K562 (cell line): ENCODE measurements at regions not wholly inside any gene's neighbourhood (a gene's known extent, or its start where the extent isn't known, plus 50 kb on each side); places are given as distances from the start of the nearest gene placed in this dataset.

Experiments used
- ATAC-seq: fragments of 200-7000 bp; cut with Tn5 transposase; 3 replicates; pipeline ENCODE4 v1.9.1; 2020; ENCODE audit warnings: moderate library complexity
- BruUV-seq: library from RNA; stranded (reverse); fragments of 400-500 nt; replicated peaks from 2 replicates; lab custom pipeline; 2021; lab: Mats Ljungman, UMichigan
- CTCF ChIA-PET: fragments of 300-600 bp; formaldehyde crosslinking; extraction: SDS; loops from one replicate; lab custom pipeline; 2021; ENCODE audit warnings: low intra/inter-chr PET ratio; lab: Yijun Ruan, JAX
- POLR2A ChIA-PET: fragments of 300-600, 350-650 bp; sonication (Branson Sonifier 250); formaldehyde crosslinking; extraction: SDS; loops from one replicate; lab custom pipeline; 2021; ENCODE audit warnings: antibody characterized with exemption, inconsistent platforms; lab: Yijun Ruan, JAX
- DNase-seq, 4 experiments: peaks; one replicate each; pipeline versions ENCODE4 v3.0.0 to v3.0.0-alpha.2; 2011 to 2018; ENCODE audit warnings: low spot score in 3 of 4, mixed read lengths in 3 of 4; ENCODE audit errors: extremely low read depth in 1 of 4
- FAIRE-seq: peaks from 2 replicates; lab custom pipeline; 2011; peaks lifted over from hg19 to GRCh38; lab: Jason Lieb, UNC
- H2AFZ ChIP-seq: 2 replicates; pipeline ENCODE4 v1.6.0; 2011; ENCODE audit warnings: low read depth, low read length, control low read depth, inconsistent platforms
- H3K27ac ChIP-seq: fragments of 200-600 bp; 3 replicates; pipeline ENCODE4 v1.8.0; 2011; ENCODE audit warnings: low read depth, mild to moderate bottlenecking, control low read depth, inconsistent platforms, low read length, moderate library complexity, mixed read lengths; ENCODE audit errors: extremely low read depth
- H3K27me3 ChIP-seq, 2 experiments: fragments of 300-600 bp in 1 of 2; 2 replicates in 1 of 2; 3 replicates in 1 of 2; pipeline versions ENCODE4 v1.6.0 to v1.8.0; 2011; ENCODE audit warnings: inconsistent platforms in 2 of 2, low read length in 2 of 2, mild to moderate bottlenecking in 1 of 2, mixed read lengths in 1 of 2, moderate library complexity in 1 of 2; ENCODE audit not compliant: control insufficient read depth in 2 of 2, insufficient read depth in 2 of 2
- H3K36me3 ChIP-seq: fragments of 300-600 bp; 3 replicates; pipeline ENCODE4 v1.8.0; 2011; ENCODE audit warnings: mild to moderate bottlenecking, low read length, inconsistent platforms; ENCODE audit not compliant: control insufficient read depth, insufficient read depth
- H3K4me1 ChIP-seq, 2 experiments: fragments of 200-600 bp in 1 of 2; replicated peaks in 1 of 2; 2 replicates in 1 of 2; 3 replicates in 1 of 2; pipeline versions ENCODE4 v1.5.1 to v1.8.0; 2011; ENCODE audit warnings: inconsistent platforms in 2 of 2, low read length in 2 of 2, mild to moderate bottlenecking in 1 of 2, mixed read lengths in 1 of 2, moderate library complexity in 1 of 2; ENCODE audit not compliant: control insufficient read depth in 2 of 2, insufficient read depth in 2 of 2
- H3K4me2 ChIP-seq: 2 replicates; pipeline ENCODE4 v1.6.1; 2011; ENCODE audit warnings: low read length, control low read depth, inconsistent platforms, mixed read lengths; ENCODE audit not compliant: insufficient read depth
- H3K4me3 ChIP-seq: fragments of 200-600 bp; sonication (generic), shearing (Covaris generic); 2 replicates; pipeline ENCODE4 v1.5.1; 2016; ENCODE audit warnings: control low read depth, inconsistent platforms
- H3K79me2 ChIP-seq: fragments of 200-600 bp; 3 replicates; pipeline ENCODE4 v1.8.0; 2011; ENCODE audit warnings: low read length, inconsistent platforms; ENCODE audit not compliant: control insufficient read depth, insufficient read depth
- H3K9ac ChIP-seq, 2 experiments: 2 replicates each; pipeline versions ENCODE4 v1.6.0 to v1.6.1; 2011; ENCODE audit warnings: low read depth in 2 of 2, low read length in 2 of 2, control low read depth in 1 of 2, inconsistent platforms in 1 of 2, mild to moderate bottlenecking in 1 of 2, mixed read lengths in 1 of 2; ENCODE audit not compliant: insufficient read depth in 1 of 2
- H3K9me1 ChIP-seq: one replicate; pipeline ENCODE4 v1.6.0; 2011; ENCODE audit warnings: inconsistent platforms, mild to moderate bottlenecking, low read length, moderate library complexity; ENCODE audit not compliant: control insufficient read depth, insufficient read depth
- H3K9me3 ChIP-seq: replicated peaks from 2 replicates; pipeline ENCODE4 v1.5.1; 2011; ENCODE audit warnings: low read depth, low read length, inconsistent platforms; ENCODE audit not compliant: control insufficient read depth, insufficient read depth
- H4K20me1 ChIP-seq: replicated peaks from 2 replicates; pipeline ENCODE4 v1.6.1; 2011; ENCODE audit warnings: low read length, inconsistent platforms, mixed read lengths; ENCODE audit not compliant: control insufficient read depth, insufficient read depth
- AFF4 ChIP-seq: sonication (generic); formaldehyde crosslinking; IDR thresholded peaks from 2 replicates; pipeline ENCODE4 v1.8.0; 2023; ENCODE audit warnings: mild to moderate bottlenecking, missing genetic modification reagents
- ARID3A ChIP-seq: IDR thresholded peaks from 2 replicates; pipeline ENCODE4 v1.6.1; 2012; ENCODE audit warnings: low read depth, low read length, improper control_type of control experiment, borderline replicate concordance
- E2F1 ChIP-seq: sonication (generic); formaldehyde crosslinking; IDR thresholded peaks from 2 replicates; pipeline ENCODE4 v1.8.1; 2023; ENCODE audit warnings: mild to moderate bottlenecking, missing genetic modification reagents, moderate library complexity
- ESRRA ChIP-seq: fragments of 450-650 bp; IDR thresholded peaks from 2 replicates; pipeline ENCODE4 v1.6.1; 2014; ENCODE audit warnings: low read depth, mild to moderate bottlenecking, moderate library complexity, borderline replicate concordance
- HNRNPLL ChIP-seq: fragments of 200-400 bp; formaldehyde crosslinking; IDR thresholded peaks from 2 replicates; pipeline ENCODE4 v1.6.1; 2017; ENCODE audit warnings: low read length, low read depth, mild to moderate bottlenecking; ENCODE audit not compliant: poor library complexity, severe bottlenecking
- MBD1 ChIP-seq: fragments of 250-450 bp; sonication (Bioruptor Pico); IDR thresholded peaks from 2 replicates; pipeline ENCODE4 v1.8.0; 2022; ENCODE audit warnings: inconsistent platforms
- NCOA4 ChIP-seq: fragments of 450-650 bp; IDR thresholded peaks from 2 replicates; pipeline ENCODE4 v1.6.1; 2018; ENCODE audit warnings: mild to moderate bottlenecking; ENCODE audit not compliant: partially characterized antibody
- NFE2 ChIP-seq: IDR thresholded peaks from 2 replicates; pipeline ENCODE4 v1.6.1; 2014; ENCODE audit warnings: antibody characterized with exemption, low read depth
- RBM25 ChIP-seq: fragments of 200-400 bp; formaldehyde crosslinking; IDR thresholded peaks from 2 replicates; pipeline ENCODE4 v1.6.1; 2018; ENCODE audit warnings: low read length, low read depth, moderate library complexity; ENCODE audit not compliant: severe bottlenecking
- VEZF1 ChIP-seq: fragments of 200-800 bp; sonication (Bioruptor generic); IDR thresholded peaks from 2 replicates; pipeline ENCODE4 v1.6.1; 2017; ENCODE audit warnings: missing genetic modification characterization, missing compliant biosample characterization
- ZNF764 ChIP-seq: fragments of 250-450 bp; sonication (Bioruptor Pico); IDR thresholded peaks from 2 replicates; pipeline ENCODE4 v1.4.0; 2020; ENCODE audit warnings: low read depth, mild to moderate bottlenecking, moderate library complexity
- WGBS: fragments of 100-300 bp; shearing (Covaris generic); methylation state at CpG from one replicate; pipeline ENCODE4 v1.1.6; 2016; ENCODE audit warnings: low coverage, mixed read lengths; ENCODE audit not compliant: insufficient coverage; ENCODE audit errors: missing lambda C conversion rate; 5-methylcytosine and 5-hydroxymethylcytosine counted together
- in situ Hi-C: fragments of 300-500 bp; cut with MboI; formaldehyde crosslinking; loops from 4 replicates; pipeline ENCODE4 v1.15.0; 2018; ENCODE audit warnings: inconsistent platforms, mixed read lengths
- intact Hi-C: fragments of 100-400 bp; cut with micrococcal nuclease; formaldehyde crosslinking; loops from 2 replicates; pipeline ENCODE4 v1.14.2; 2022

GRCh38 chr4:19381068-19381467, 870.6 kb upstream of the SLIT2 start:
- H3K36me3 ChIP-seq: no peaks in the 10 kb centered on the region
- ATAC-seq: no peak
- H3K79me2 ChIP-seq: no peaks in the 10 kb centered on the region
- H3K9me3 ChIP-seq: no peaks in the 10 kb centered on the region; the same call in 1 of the 2 replicates
- POLR2A ChIA-PET: no interaction called here
- no peak overlapping the region for H3K27ac ChIP-seq
- FAIRE-seq: no peak
- in situ Hi-C loops: no loop called here
- no peaks in the 10 kb centered on the region for H4K20me1 ChIP-seq
- no peak overlapping the region for H3K4me3 ChIP-seq
- intact Hi-C loops: no loop called here
- no peak overlapping the region for H3K4me2 ChIP-seq
- no peaks in the 10 kb centered on the region for H3K27me3 ChIP-seq
- DNase-seq: no peak
- 0% methylated on average over 1 of the region's 1 CpG for whole genome bisulfite sequencing
- H3K4me1 ChIP-seq: no peaks in the 10 kb centered on the region
- H3K9ac ChIP-seq: no peak overlapping the region
- H3K9me1 ChIP-seq: no peaks in the 10 kb centered on the region
- no TSS peak for BruUV-seq
- H2AFZ ChIP-seq: no peak overlapping the region
- CTCF ChIA-PET: no interaction called here
- TF ChIP-seq NFE2: no peak
- TF ChIP-seq NCOA4: no peak
- TF ChIP-seq HNRNPLL: no peak
- no peak for TF ChIP-seq MBD1
- TF ChIP-seq E2F1 (CRISPR knock-in tag): no peak
- no peak for TF ChIP-seq AFF4 (CRISPR knock-in tag)
- TF ChIP-seq RBM25: no peak
- no peak for TF ChIP-seq ESRRA
- TF ChIP-seq ARID3A: no peak
- no peak for TF ChIP-seq ZNF764 (CRISPR knock-in tag)
- no peak for TF ChIP-seq VEZF1
